OCI-LY7 (cell line): ENCODE measurements at regions not wholly inside any gene's neighbourhood (a gene's known extent, or its start where the extent isn't known, plus 50 kb on each side); places are given as distances from the start of the nearest gene placed in this dataset.

ENCODE experiments used
- BruUV-seq: library from RNA; stranded (reverse); fragments of 400-500 nt; replicated peaks from 2 replicates; lab custom pipeline; 2021; lab: Mats Ljungman, UMichigan
- CTCF ChIA-PET: fragments of 300-600 bp; sonication (Branson Sonifier 250); formaldehyde crosslinking; loops from one replicate; lab custom pipeline; 2022; ENCODE audit warnings: antibody characterized with exemption; ENCODE audit not compliant: unreplicated experiment; lab: Charles Lee
- POLR2A ChIA-PET: fragments of 300-600 bp; sonication (Branson Sonifier 250); formaldehyde crosslinking; loops from one replicate; lab custom pipeline; 2022; ENCODE audit warnings: antibody characterized with exemption; lab: Charles Lee
- DNase-seq: peaks from one replicate; pipeline ENCODE4 v3.0.0-alpha.2; 2015; ENCODE audit warnings: low spot score
- H2AFZ ChIP-seq: fragments of 200-600 bp; sonication (generic), shearing (Covaris generic); 2 replicates; pipeline ENCODE4 v1.6.1; 2014; ENCODE audit warnings: mild to moderate bottlenecking, antibody characterized with exemption, low read length, moderate library complexity
- H3K27ac ChIP-seq: fragments of 200-600 bp; sonication (generic); 2 replicates; pipeline ENCODE4 v1.5.1; 2014; ENCODE audit warnings: mixed run types, low read depth, mild to moderate bottlenecking, moderate library complexity, low read length, inconsistent platforms; ENCODE audit not compliant: poor library complexity, severe bottlenecking
- H3K36me3 ChIP-seq: fragments of 200-600 bp; sonication (generic); 2 replicates; pipeline ENCODE4 v1.6.1; 2014; ENCODE audit warnings: mild to moderate bottlenecking, antibody characterized with exemption, low read length, moderate library complexity, mixed read lengths; ENCODE audit not compliant: insufficient read depth
- H3K4me1 ChIP-seq: fragments of 200-600 bp; sonication (generic); 2 replicates; pipeline ENCODE4 v1.5.1; 2014; ENCODE audit warnings: mild to moderate bottlenecking, low read length; ENCODE audit not compliant: insufficient read depth, poor library complexity, severe bottlenecking
- H3K4me2 ChIP-seq: fragments of 200-600 bp; sonication (generic); 2 replicates; pipeline ENCODE4 v1.6.1; 2014; ENCODE audit warnings: mild to moderate bottlenecking, low read length
- H3K4me3 ChIP-seq: fragments of 200-600 bp; sonication (generic); 2 replicates; pipeline ENCODE4 v1.5.1; 2014; ENCODE audit warnings: mild to moderate bottlenecking, low read depth, low read length; ENCODE audit not compliant: poor library complexity, severe bottlenecking
- H3K79me2 ChIP-seq: fragments of 200-600 bp; sonication (generic); 2 replicates; pipeline ENCODE4 v1.6.1; 2016; ENCODE audit warnings: low read depth, mild to moderate bottlenecking, low read length, moderate library complexity, mixed read lengths; ENCODE audit not compliant: insufficient read depth
- H3K9me2 ChIP-seq: fragments of 200-600 bp; sonication (generic); 2 replicates; pipeline ENCODE4 v1.6.1; 2016; ENCODE audit warnings: mild to moderate bottlenecking, low read length, mixed read lengths; ENCODE audit not compliant: insufficient read depth
- H3K9me3 ChIP-seq: fragments of 200-600 bp; sonication (generic); 2 replicates; pipeline ENCODE4 v1.6.1; 2014; ENCODE audit warnings: mild to moderate bottlenecking, mixed run types, low read length, mixed read lengths
- H4K20me1 ChIP-seq: fragments of 200-600 bp; sonication (generic); 2 replicates; pipeline ENCODE4 v1.6.1; 2014; ENCODE audit warnings: mild to moderate bottlenecking, antibody characterized with exemption, low read length, moderate library complexity, mixed read lengths; ENCODE audit not compliant: insufficient read depth
- EZH2phosphoT487 ChIP-seq: fragments of 200-600 bp; sonication (generic); IDR thresholded peaks from 2 replicates; pipeline ENCODE4 v1.6.1; 2018; ENCODE audit warnings: low read depth, borderline replicate concordance, mild to moderate bottlenecking, mixed run types, antibody characterized with exemption, low read length, moderate library complexity, mixed read lengths
- intact Hi-C: fragments of 100-400 bp; cut with micrococcal nuclease; formaldehyde crosslinking; loops from one replicate; pipeline ENCODE4 v1.10.0; 2022; ENCODE audit not compliant: unreplicated experiment
- TF ChIP-seq, protein P1 (sequence below): fragments of 200-600 bp; sonication (generic); conservative IDR thresholded peaks from 2 replicates; pipeline ENCODE4 v1.5.1; 2014; ENCODE audit warnings: mild to moderate bottlenecking, antibody characterized with exemption, low read length, moderate library complexity, mixed read lengths

GRCh38 chr2:18467749-18468360, 92.6 kb downstream of the RDH14 start:
- ChIA-PET CTCF (no interaction called here), POLR2A (no interaction called here)
- Histone ChIP-seq H4K20me1 (no peaks in the 10 kb centered on the region), H3K9me2 (no peaks in the 10 kb centered on the region), H3K4me3 (no peak overlapping the region), H2AFZ (no peak overlapping the region), H3K27ac (no peak overlapping the region), H3K36me3 (no peaks in the 10 kb centered on the region), H3K4me1 (no peaks in the 10 kb centered on the region), H3K79me2 (no peaks in the 10 kb centered on the region), H3K9me3 (no peaks in the 10 kb centered on the region), H3K4me2 (no peak overlapping the region)
- no peak for DNase-seq
- TF ChIP-seq, protein P1, sequence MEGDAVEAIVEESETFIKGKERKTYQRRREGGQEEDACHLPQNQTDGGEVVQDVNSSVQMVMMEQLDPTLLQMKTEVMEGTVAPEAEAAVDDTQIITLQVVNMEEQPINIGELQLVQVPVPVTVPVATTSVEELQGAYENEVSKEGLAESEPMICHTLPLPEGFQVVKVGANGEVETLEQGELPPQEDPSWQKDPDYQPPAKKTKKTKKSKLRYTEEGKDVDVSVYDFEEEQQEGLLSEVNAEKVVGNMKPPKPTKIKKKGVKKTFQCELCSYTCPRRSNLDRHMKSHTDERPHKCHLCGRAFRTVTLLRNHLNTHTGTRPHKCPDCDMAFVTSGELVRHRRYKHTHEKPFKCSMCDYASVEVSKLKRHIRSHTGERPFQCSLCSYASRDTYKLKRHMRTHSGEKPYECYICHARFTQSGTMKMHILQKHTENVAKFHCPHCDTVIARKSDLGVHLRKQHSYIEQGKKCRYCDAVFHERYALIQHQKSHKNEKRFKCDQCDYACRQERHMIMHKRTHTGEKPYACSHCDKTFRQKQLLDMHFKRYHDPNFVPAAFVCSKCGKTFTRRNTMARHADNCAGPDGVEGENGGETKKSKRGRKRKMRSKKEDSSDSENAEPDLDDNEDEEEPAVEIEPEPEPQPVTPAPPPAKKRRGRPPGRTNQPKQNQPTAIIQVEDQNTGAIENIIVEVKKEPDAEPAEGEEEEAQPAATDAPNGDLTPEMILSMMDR: no peak
- no peak for TF ChIP-seq EZH2phosphoT487
- intact Hi-C loops: no loop called here
- BruUV-seq: no TSS peak

DNA sequence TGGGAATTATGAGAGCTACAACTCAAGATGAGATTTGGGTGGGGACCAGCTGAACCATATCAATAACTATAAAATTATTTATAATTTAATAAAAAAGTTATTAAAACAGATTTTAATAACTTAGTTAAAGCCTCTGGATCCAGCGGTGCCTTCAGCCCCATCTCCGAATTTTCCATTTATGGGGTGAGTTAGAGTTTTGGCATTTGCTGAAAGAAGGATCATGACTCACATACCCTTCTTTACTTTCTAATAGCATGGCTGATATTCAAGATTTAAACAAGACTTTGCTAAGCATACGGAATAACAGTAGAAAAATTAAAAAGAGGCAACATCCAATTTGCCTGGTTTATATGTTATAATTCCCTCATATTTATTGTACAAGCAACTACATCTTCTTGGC, 94.5 kb downstream of the RDH14 start:
- no peaks in the 10 kb centered on the region for H3K9me2 ChIP-seq
- ChIA-PET CTCF (no interaction called here), POLR2A (interaction anchor here (1.3 kb wide), 1 partner anchor 27 kb away, joined by 3 read pairs; no protein-coding TSS in a partner anchor)
- H3K4me1 ChIP-seq: no peaks in the 10 kb centered on the region
- no peaks in the 10 kb centered on the region for H4K20me1 ChIP-seq
- H2AFZ ChIP-seq: no peak overlapping the region
- no peak for DNase-seq
- no peak overlapping the region for H3K27ac ChIP-seq
- no peaks in the 10 kb centered on the region for H3K9me3 ChIP-seq
- H3K79me2 ChIP-seq: no peaks in the 10 kb centered on the region
- no TSS peak for BruUV-seq
- no peak overlapping the region for H3K4me3 ChIP-seq
- H3K36me3 ChIP-seq: no peaks in the 10 kb centered on the region
- TF ChIP-seq, protein P1: no peak
- no peak for TF ChIP-seq EZH2phosphoT487
- no peak overlapping the region for H3K4me2 ChIP-seq
- intact Hi-C loops: no loop called here

DNA sequence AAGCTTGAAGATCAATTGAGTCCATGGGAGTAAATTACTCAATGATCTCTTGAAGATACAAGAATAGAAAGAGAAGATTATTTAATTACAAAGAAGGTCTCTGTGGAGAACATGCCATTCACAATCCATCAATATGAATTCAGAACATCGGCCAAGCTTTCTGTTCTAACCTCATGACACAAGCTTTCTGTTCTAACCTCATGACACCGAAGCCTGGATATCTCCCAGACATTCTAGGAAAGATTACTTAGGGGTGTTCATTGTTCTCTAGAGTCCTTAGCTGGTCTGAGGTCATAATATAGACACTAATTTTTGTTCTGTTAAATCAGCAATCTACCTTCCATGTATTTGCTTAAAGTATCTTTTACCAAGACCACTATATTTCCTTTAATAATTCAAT, 95.5 kb downstream of the RDH14 start:
- no peaks in the 10 kb centered on the region for H3K36me3 ChIP-seq
- H3K4me3 ChIP-seq: no peak overlapping the region
- no peaks in the 10 kb centered on the region for H3K79me2 ChIP-seq
- CTCF ChIA-PET: no interaction called here
- no peaks in the 10 kb centered on the region for H3K9me3 ChIP-seq
- no peaks in the 10 kb centered on the region for H3K4me1 ChIP-seq
- no peak overlapping the region for H3K4me2 ChIP-seq
- H4K20me1 ChIP-seq: no peaks in the 10 kb centered on the region
- no peak for TF ChIP-seq EZH2phosphoT487
- TF ChIP-seq, protein P1: no peak
- POLR2A ChIA-PET: interaction anchor here (0.8 kb wide), 1 partner anchor 51 kb away, joined by 3 read pairs; no protein-coding TSS in a partner anchor
- intact Hi-C loops: no loop called here
- BruUV-seq: no TSS peak
- DNase-seq: no peak
- no peaks in the 10 kb centered on the region for H3K9me2 ChIP-seq
- no peak overlapping the region for H2AFZ ChIP-seq
- H3K27ac ChIP-seq: no peak overlapping the region
